K562 (cell line): ENCODE measurements at regions not wholly inside any gene's neighbourhood (a gene's known extent, or its start where the extent isn't known, plus 50 kb on each side); places are given as distances from the start of the nearest gene placed in this dataset.

ENCODE experiments used
- ATAC-seq: fragments of 200-7000 bp; cut with Tn5 transposase; 3 replicates; pipeline ENCODE4 v1.9.1; 2020; ENCODE audit warnings: moderate library complexity
- BruUV-seq: library from RNA; stranded (reverse); fragments of 400-500 nt; replicated peaks from 2 replicates; lab custom pipeline; 2021; lab: Mats Ljungman, UMichigan
- CTCF ChIA-PET: fragments of 300-600 bp; formaldehyde crosslinking; extraction: SDS; loops from one replicate; lab custom pipeline; 2021; ENCODE audit warnings: low intra/inter-chr PET ratio; lab: Yijun Ruan, JAX
- POLR2A ChIA-PET: fragments of 300-600, 350-650 bp; sonication (Branson Sonifier 250); formaldehyde crosslinking; extraction: SDS; loops from one replicate; lab custom pipeline; 2021; ENCODE audit warnings: antibody characterized with exemption, inconsistent platforms; lab: Yijun Ruan, JAX
- DNase-seq, 4 experiments: peaks; one replicate each; pipeline versions ENCODE4 v3.0.0 to v3.0.0-alpha.2; 2011 to 2018; ENCODE audit warnings: low spot score in 3 of 4, mixed read lengths in 3 of 4; ENCODE audit errors: extremely low read depth in 1 of 4
- FAIRE-seq: peaks from 2 replicates; lab custom pipeline; 2011; peaks lifted over from hg19 to GRCh38; lab: Jason Lieb, UNC
- H2AFZ ChIP-seq: 2 replicates; pipeline ENCODE4 v1.6.0; 2011; ENCODE audit warnings: low read depth, low read length, control low read depth, inconsistent platforms
- H3K27ac ChIP-seq: fragments of 200-600 bp; 3 replicates; pipeline ENCODE4 v1.8.0; 2011; ENCODE audit warnings: low read depth, mild to moderate bottlenecking, control low read depth, inconsistent platforms, low read length, moderate library complexity, mixed read lengths; ENCODE audit errors: extremely low read depth
- H3K27me3 ChIP-seq, 2 experiments: fragments of 300-600 bp in 1 of 2; 2 replicates in 1 of 2; 3 replicates in 1 of 2; pipeline versions ENCODE4 v1.6.0 to v1.8.0; 2011; ENCODE audit warnings: inconsistent platforms in 2 of 2, low read length in 2 of 2, mild to moderate bottlenecking in 1 of 2, mixed read lengths in 1 of 2, moderate library complexity in 1 of 2; ENCODE audit not compliant: control insufficient read depth in 2 of 2, insufficient read depth in 2 of 2
- H3K36me3 ChIP-seq: fragments of 300-600 bp; 3 replicates; pipeline ENCODE4 v1.8.0; 2011; ENCODE audit warnings: mild to moderate bottlenecking, low read length, inconsistent platforms; ENCODE audit not compliant: control insufficient read depth, insufficient read depth
- H3K4me1 ChIP-seq, 2 experiments: fragments of 200-600 bp in 1 of 2; replicated peaks in 1 of 2; 2 replicates in 1 of 2; 3 replicates in 1 of 2; pipeline versions ENCODE4 v1.5.1 to v1.8.0; 2011; ENCODE audit warnings: inconsistent platforms in 2 of 2, low read length in 2 of 2, mild to moderate bottlenecking in 1 of 2, mixed read lengths in 1 of 2, moderate library complexity in 1 of 2; ENCODE audit not compliant: control insufficient read depth in 2 of 2, insufficient read depth in 2 of 2
- H3K4me2 ChIP-seq: 2 replicates; pipeline ENCODE4 v1.6.1; 2011; ENCODE audit warnings: low read length, control low read depth, inconsistent platforms, mixed read lengths; ENCODE audit not compliant: insufficient read depth
- H3K4me3 ChIP-seq: fragments of 200-600 bp; sonication (generic), shearing (Covaris generic); 2 replicates; pipeline ENCODE4 v1.5.1; 2016; ENCODE audit warnings: control low read depth, inconsistent platforms
- H3K79me2 ChIP-seq: fragments of 200-600 bp; 3 replicates; pipeline ENCODE4 v1.8.0; 2011; ENCODE audit warnings: low read length, inconsistent platforms; ENCODE audit not compliant: control insufficient read depth, insufficient read depth
- H3K9ac ChIP-seq, 2 experiments: 2 replicates each; pipeline versions ENCODE4 v1.6.0 to v1.6.1; 2011; ENCODE audit warnings: low read depth in 2 of 2, low read length in 2 of 2, control low read depth in 1 of 2, inconsistent platforms in 1 of 2, mild to moderate bottlenecking in 1 of 2, mixed read lengths in 1 of 2; ENCODE audit not compliant: insufficient read depth in 1 of 2
- H3K9me1 ChIP-seq: one replicate; pipeline ENCODE4 v1.6.0; 2011; ENCODE audit warnings: inconsistent platforms, mild to moderate bottlenecking, low read length, moderate library complexity; ENCODE audit not compliant: control insufficient read depth, insufficient read depth
- H3K9me3 ChIP-seq: replicated peaks from 2 replicates; pipeline ENCODE4 v1.5.1; 2011; ENCODE audit warnings: low read depth, low read length, inconsistent platforms; ENCODE audit not compliant: control insufficient read depth, insufficient read depth
- H4K20me1 ChIP-seq: replicated peaks from 2 replicates; pipeline ENCODE4 v1.6.1; 2011; ENCODE audit warnings: low read length, inconsistent platforms, mixed read lengths; ENCODE audit not compliant: control insufficient read depth, insufficient read depth
- ADNP ChIP-seq: fragments of 200-800 bp; sonication (Bioruptor generic); IDR thresholded peaks from 2 replicates; pipeline ENCODE4 v1.6.1; 2016; ENCODE audit warnings: missing genetic modification characterization, missing compliant biosample characterization
- ARID3B ChIP-seq: fragments of 250-450 bp; sonication (Bioruptor Pico); IDR thresholded peaks from 2 replicates; pipeline ENCODE4 v1.4.0; 2020; ENCODE audit warnings: borderline replicate concordance
- CHD4 ChIP-seq: fragments of 200-600 bp; sonication (generic); IDR thresholded peaks from 3 replicates; pipeline ENCODE4 v1.6.1; 2012; ENCODE audit warnings: low read depth, mild to moderate bottlenecking, mixed read lengths, low read length, inconsistent platforms; ENCODE audit not compliant: insufficient read depth, insufficient replicate concordance, poor library complexity, severe bottlenecking
- E2F3 ChIP-seq: fragments of 250-450 bp; sonication (Bioruptor Pico); IDR thresholded peaks from 2 replicates; pipeline ENCODE4 v1.4.0; 2020; ENCODE audit warnings: mild to moderate bottlenecking
- ETV5 ChIP-seq: sonication (generic); formaldehyde crosslinking; IDR thresholded peaks from 2 replicates; pipeline ENCODE4 v1.4.0; 2020; ENCODE audit warnings: low read depth, mild to moderate bottlenecking, missing genetic modification reagents
- HDAC3 ChIP-seq: fragments of 450-650 bp; IDR thresholded peaks from 2 replicates; pipeline ENCODE4 v1.6.1; 2018; ENCODE audit warnings: borderline replicate concordance, mild to moderate bottlenecking, moderate library complexity; ENCODE audit not compliant: partially characterized antibody
- HNRNPLL ChIP-seq: fragments of 200-400 bp; formaldehyde crosslinking; IDR thresholded peaks from 2 replicates; pipeline ENCODE4 v1.6.1; 2017; ENCODE audit warnings: low read length, low read depth, mild to moderate bottlenecking; ENCODE audit not compliant: poor library complexity, severe bottlenecking
- MEF2D ChIP-seq: conservative IDR thresholded peaks from 2 replicates; pipeline ENCODE4 v1.6.1; 2016; ENCODE audit warnings: low read depth, missing genetic modification characterization, missing compliant biosample characterization
- NFXL1 ChIP-seq: fragments of 450-650 bp; formaldehyde crosslinking; IDR thresholded peaks from 2 replicates; pipeline ENCODE4 v1.4.0; 2021; ENCODE audit warnings: mild to moderate bottlenecking
- OTX1 ChIP-seq: fragments of 450-650 bp; formaldehyde crosslinking; IDR thresholded peaks from 2 replicates; pipeline ENCODE4 v1.4.0; 2022; ENCODE audit warnings: mild to moderate bottlenecking
- SETDB1 ChIP-seq: IDR thresholded peaks from one replicate; pipeline ENCODE4 v1.6.1; 2012; ENCODE audit warnings: low read length, control low read depth, inconsistent platforms
- SREBF2 ChIP-seq: sonication (generic); formaldehyde crosslinking; IDR thresholded peaks from 2 replicates; pipeline ENCODE4 v1.4.0; 2020; ENCODE audit warnings: mild to moderate bottlenecking, missing genetic modification reagents
- STAT5A ChIP-seq: IDR thresholded peaks from 2 replicates; pipeline ENCODE4 v1.6.1; 2012; ENCODE audit warnings: low read length, inconsistent platforms, borderline replicate concordance
- TEAD1 ChIP-seq, 2 experiments: fragments of 450-650 bp in 1 of 2; sonication (generic) in 1 of 2; formaldehyde crosslinking; IDR thresholded peaks; 2 replicates each; pipeline versions ENCODE4 v1.4.0 to v1.8.0; 2020 to 2022; ENCODE audit warnings: mild to moderate bottlenecking in 2 of 2, missing genetic modification reagents in 1 of 2
- ZEB2 ChIP-seq: fragments of 450-650 bp; IDR thresholded peaks from 2 replicates; pipeline ENCODE4 v1.6.1; 2016
- ZNF23 ChIP-seq: fragments of 250-450 bp; sonication (Bioruptor Pico); IDR thresholded peaks from 2 replicates; pipeline ENCODE4 v1.4.0; 2020; ENCODE audit warnings: mild to moderate bottlenecking
- ZNF668 ChIP-seq: fragments of 250-450 bp; sonication (Bioruptor Pico); IDR thresholded peaks from 2 replicates; pipeline ENCODE4 v1.8.0; 2022; ENCODE audit warnings: mild to moderate bottlenecking, inconsistent platforms
- ZNF766 ChIP-seq: fragments of 200-800 bp; sonication (Bioruptor generic); conservative IDR thresholded peaks from 2 replicates; pipeline ENCODE4 v1.6.1; 2016; ENCODE audit warnings: missing genetic modification characterization, missing compliant biosample characterization
- ZNF778 ChIP-seq: fragments of 450-650 bp; formaldehyde crosslinking; IDR thresholded peaks from 2 replicates; pipeline ENCODE4 v1.4.0; 2020; ENCODE audit warnings: mild to moderate bottlenecking, moderate library complexity
- WGBS: fragments of 100-300 bp; shearing (Covaris generic); methylation state at CpG from one replicate; pipeline ENCODE4 v1.1.6; 2016; ENCODE audit warnings: low coverage, mixed read lengths; ENCODE audit not compliant: insufficient coverage; ENCODE audit errors: missing lambda C conversion rate; 5-methylcytosine and 5-hydroxymethylcytosine counted together
- in situ Hi-C: fragments of 300-500 bp; cut with MboI; formaldehyde crosslinking; loops from 4 replicates; pipeline ENCODE4 v1.15.0; 2018; ENCODE audit warnings: inconsistent platforms, mixed read lengths
- intact Hi-C: fragments of 100-400 bp; cut with micrococcal nuclease; formaldehyde crosslinking; loops from 2 replicates; pipeline ENCODE4 v1.14.2; 2022
- TF ChIP-seq, protein P1 (sequence below): fragments of 450-650 bp; conservative IDR thresholded peaks from 2 replicates; pipeline ENCODE4 v1.6.1; 2016; ENCODE audit warnings: missing genetic modification characterization, low read depth, mild to moderate bottlenecking, control low read depth, missing compliant biosample characterization

GRCh38 chr11:128282053-128282452, 305.3 kb downstream of the ETS1 start (continued):
- TF ChIP-seq NFXL1 (CRISPR knock-in tag) (no peak), STAT5A (no peak), ZNF668 (CRISPR knock-in tag) (no peak), ADNP (no peak)

DNA sequence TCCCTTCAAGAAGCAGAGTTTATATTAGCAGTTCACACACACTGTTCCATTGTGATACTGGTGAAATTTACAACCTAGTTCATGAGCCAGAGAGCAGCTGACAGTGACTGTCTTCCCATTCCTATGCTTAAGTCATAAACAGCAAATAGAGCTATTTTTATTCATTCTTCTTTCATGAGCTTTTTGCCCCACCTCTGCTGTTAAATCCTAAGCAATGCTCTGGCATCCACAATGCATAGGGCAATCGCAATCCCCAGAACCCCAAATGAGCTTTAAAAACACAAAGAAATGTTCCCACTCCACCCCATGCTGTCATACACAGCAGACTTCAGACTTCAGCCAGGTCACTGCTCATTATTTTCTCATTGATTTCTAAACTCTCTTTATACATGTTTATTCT, 307.5 kb downstream of the ETS1 start:
- H4K20me1 ChIP-seq: no peaks in the 10 kb centered on the region
- H3K27me3 ChIP-seq: no peaks in the 10 kb centered on the region
- H2AFZ ChIP-seq: no peak overlapping the region
- in situ Hi-C loops (loop anchor here (10.0 kb wide), 1 partner anchor 355 kb away; no protein-coding TSS in a partner anchor), intact Hi-C loops (no loop called here)
- TF ChIP-seq, protein P1, sequence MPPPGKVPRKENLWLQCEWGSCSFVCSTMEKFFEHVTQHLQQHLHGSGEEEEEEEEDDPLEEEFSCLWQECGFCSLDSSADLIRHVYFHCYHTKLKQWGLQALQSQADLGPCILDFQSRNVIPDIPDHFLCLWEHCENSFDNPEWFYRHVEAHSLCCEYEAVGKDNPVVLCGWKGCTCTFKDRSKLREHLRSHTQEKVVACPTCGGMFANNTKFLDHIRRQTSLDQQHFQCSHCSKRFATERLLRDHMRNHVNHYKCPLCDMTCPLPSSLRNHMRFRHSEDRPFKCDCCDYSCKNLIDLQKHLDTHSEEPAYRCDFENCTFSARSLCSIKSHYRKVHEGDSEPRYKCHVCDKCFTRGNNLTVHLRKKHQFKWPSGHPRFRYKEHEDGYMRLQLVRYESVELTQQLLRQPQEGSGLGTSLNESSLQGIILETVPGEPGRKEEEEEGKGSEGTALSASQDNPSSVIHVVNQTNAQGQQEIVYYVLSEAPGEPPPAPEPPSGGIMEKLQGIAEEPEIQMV (tag): no peak
- TF ChIP-seq ZNF766 (no peak), TEAD1 (CRISPR knock-in tag; IDR thresholded peaks at IDR 0.05) (no peak), SREBF2 (no peak), E2F3 (CRISPR knock-in tag) (no peak), MEF2D (tag) (no peak), ZEB2 (no peak), OTX1 (CRISPR knock-in tag) (no peak), ZNF778 (CRISPR knock-in tag) (no peak), SETDB1 (no peak), ETV5 (no peak), CHD4 (no peak), HDAC3 (no peak), HNRNPLL (no peak), ZNF23 (no peak), ARID3B (CRISPR knock-in tag) (no peak)
- H3K4me1 ChIP-seq: no peaks in the 10 kb centered on the region
- FAIRE-seq: no peak
- POLR2A ChIA-PET: no interaction called here
- no peak overlapping the region for H3K27ac ChIP-seq
- no peak for ATAC-seq
- no peaks in the 10 kb centered on the region for H3K36me3 ChIP-seq
- H3K9me3 ChIP-seq: no peaks in the 10 kb centered on the region
- 0% methylated on average over 1 of the region's 1 CpG for WGBS
- H3K4me2 ChIP-seq: no peak overlapping the region
- H3K9me1 ChIP-seq: no peaks in the 10 kb centered on the region
- BruUV-seq: no TSS peak
- H3K79me2 ChIP-seq: no peaks in the 10 kb centered on the region
- CTCF ChIA-PET: no interaction called here
- no peak overlapping the region for H3K9ac ChIP-seq
- no peak overlapping the region for H3K4me3 ChIP-seq
- DNase-seq: no peak
